PC-3 (cell line): ENCODE measurements at regions not wholly inside any gene's neighbourhood (a gene's known extent, or its start where the extent isn't known, plus 50 kb on each side); places are given as distances from the start of the nearest gene placed in this dataset.

ENCODE experiments used
- CTCF ChIP-seq: fragments of 300-600 bp; sonication (generic); conservative IDR thresholded peaks from 2 replicates; pipeline ENCODE4 v1.5.1; 2017; ENCODE audit warnings: antibody characterized with exemption, low read depth, mild to moderate bottlenecking, low read length
- EZH2 ChIP-seq: fragments of 300-600 bp; sonication (generic); IDR thresholded peaks from one replicate; pipeline ENCODE4 v1.6.1; 2017; ENCODE audit warnings: antibody characterized with exemption, mild to moderate bottlenecking, low read length; ENCODE audit not compliant: unreplicated experiment
- EZH2phosphoT487 ChIP-seq: fragments of 300-600 bp; sonication (generic); IDR thresholded peaks from 2 replicates; pipeline ENCODE4 v1.6.1; 2018; ENCODE audit warnings: mild to moderate bottlenecking, antibody characterized with exemption, low read length, borderline replicate concordance

GRCh38 chr2:175247159-175247558 lies 65.6 kb upstream of the ATP5MC3 start:
- TF ChIP-seq CTCF (no peak), EZH2 (no peak), EZH2phosphoT487 (no peak)
